ENCODE measurements at regions not wholly inside any gene's neighbourhood (a gene's known extent, or its start where the extent isn't known, plus 50 kb on each side); places are given as distances from the start of the nearest gene placed in this dataset.

GRCh38 chr6:155584006-155584405 lies 128.4 kb upstream of the NOX3 start:
- H3K4me1 ChIP-seq: no peaks in the 10 kb centered on the region
- no peak overlapping the region for H3K4me3 ChIP-seq
- H3K27ac ChIP-seq (replicated peaks in 1 of 4): no peak overlapping the region
- no peak for TF ChIP-seq EP300 (IDR thresholded peaks at IDR 0.05)
- no peak for TF ChIP-seq POLR2A (IDR thresholded peaks at IDR 0.05; ENCODE audit: low read depth)
- TF ChIP-seq POLR2AphosphoS5 (IDR thresholded peaks at IDR 0.05): no peak
- no peak for TF ChIP-seq CTCF (IDR thresholded peaks at IDR 0.05)
- H3K36me3 ChIP-seq: no peaks in the 10 kb centered on the region
- H3K9me3 ChIP-seq: peaks cover 0 to 5% (median 2%) of the 10 kb centered on the region in 4 donors
- WGBS: 80% methylated on average over 3 of the region's 3 CpGs
- no peak for DNase-seq (ENCODE audit: extremely low spot score)
- no peaks in the 10 kb centered on the region for H3K27me3 ChIP-seq
- intact Hi-C loops (cut with DNase I): no loop called here

GRCh38 chr6:155582016-155582991 lies 126.7 kb upstream of the NOX3 start:
- intact Hi-C loops (cut with DNase I): no loop called here
- TF ChIP-seq EP300 (IDR thresholded peaks at IDR 0.05) (no peak), CTCF (IDR thresholded peaks at IDR 0.05) (no peak), POLR2AphosphoS5 (IDR thresholded peaks at IDR 0.05) (no peak), POLR2A (IDR thresholded peaks at IDR 0.05; ENCODE audit: low read depth) (no peak)
- H3K27me3 ChIP-seq: no peaks in the 10 kb centered on the region
- H3K9me3 ChIP-seq: no peaks in the 10 kb centered on the region
- H3K4me1 ChIP-seq: no peaks in the 10 kb centered on the region
- H3K36me3 ChIP-seq: no peaks in the 10 kb centered on the region
- no peak overlapping the region for H3K4me3 ChIP-seq
- WGBS: 84% methylated on average over 9 of the region's 9 CpGs
- DNase-seq (ENCODE audit: extremely low spot score): no peak
- H3K27ac ChIP-seq (replicated peaks in 1 of 4): no peak overlapping the region

- Histone ChIP-seq H3K4me3 (no peak overlapping the region), H3K27ac (replicated peaks in 1 of 4) (no peak overlapping the region), H3K9me3 (no peaks in the 10 kb centered on the region), H3K36me3 (no peaks in the 10 kb centered on the region), H3K4me1 (no peaks in the 10 kb centered on the region), H3K27me3 (no peaks in the 10 kb centered on the region)
- intact Hi-C loops (cut with DNase I): no loop called here
- no peak for DNase-seq (ENCODE audit: extremely low spot score)
- WGBS: 84% methylated on average over 2 of the region's 2 CpGs
- TF ChIP-seq POLR2A (IDR thresholded peaks at IDR 0.05; ENCODE audit: low read depth): no peak
- TF ChIP-seq EP300 (IDR thresholded peaks at IDR 0.05): no peak
Observed at GRCh38 chr6:155580904-155581303, 125.3 kb upstream of the NOX3 start.

GRCh38 chr6:155578251-155578650 lies 122.6 kb upstream of the NOX3 start:
- intact Hi-C loops (cut with DNase I): no loop called here
- DNase-seq (ENCODE audit: extremely low spot score): no peak
- Histone ChIP-seq H3K4me1 (no peaks in the 10 kb centered on the region), H3K9me3 (no peaks in the 10 kb centered on the region), H3K36me3 (no peaks in the 10 kb centered on the region), H3K27me3 (no peaks in the 10 kb centered on the region), H3K27ac (replicated peaks in 1 of 4) (no peak overlapping the region), H3K4me3 (no peak overlapping the region)
- TF ChIP-seq POLR2A (IDR thresholded peaks at IDR 0.05; ENCODE audit: low read depth) (no peak), EP300 (IDR thresholded peaks at IDR 0.05) (no peak), POLR2AphosphoS5 (IDR thresholded peaks at IDR 0.05) (no peak), CTCF (IDR thresholded peaks at IDR 0.05) (no peak)

GRCh38 chr6:155561966-155562364 lies 106.3 kb upstream of the NOX3 start:
- TF ChIP-seq CTCF (IDR thresholded peaks at IDR 0.05): no peak
- TF ChIP-seq EP300 (IDR thresholded peaks at IDR 0.05): no peak
- TF ChIP-seq POLR2AphosphoS5 (IDR thresholded peaks at IDR 0.05): no peak
- TF ChIP-seq POLR2A (IDR thresholded peaks at IDR 0.05; ENCODE audit: low read depth): no peak
- H3K27me3 ChIP-seq: no peaks in the 10 kb centered on the region
- no peaks in the 10 kb centered on the region for H3K4me1 ChIP-seq
- H3K27ac ChIP-seq (replicated peaks in 1 of 4): no peak overlapping the region
- 92% methylated on average over 4 of the region's 4 CpGs for WGBS
- no peak for DNase-seq (ENCODE audit: extremely low spot score)
- no peaks in the 10 kb centered on the region for H3K36me3 ChIP-seq
- intact Hi-C loops (cut with DNase I): no loop called here
- H3K4me3 ChIP-seq: no peak overlapping the region
- no peaks in the 10 kb centered on the region for H3K9me3 ChIP-seq

All from esophagus muscularis mucosa (tissue), 4 donors.